NCI-H1105 treated with DMSO at 0.1 percent for 48 hours (cell line): ENCODE measurements at regions not wholly inside any gene's neighbourhood (a gene's known extent, or its start where the extent isn't known, plus 50 kb on each side); places are given as distances from the start of the nearest gene placed in this dataset.
A peak's percentile ranks its signal among the peaks of the same experiment; 100 is the strongest.

Experiments
- DNase-seq: peaks from one replicate; lab custom pipeline; 2025; lab: John Stamatoyannopoulos, UW

- DNase-seq: no peak
These were observed 434.0 kb upstream of the JARID2 start for GRCh38 chr6:14811775-14812428.

- no peak for DNase-seq
These were observed 431.9 kb upstream of the JARID2 start for GRCh38 chr6:14814016-14814415.

GRCh38 chr6:14816116-14816859 lies 429.6 kb upstream of the JARID2 start:
- no peak for DNase-seq

GRCh38 chr6:14817074-14817473 lies 428.8 kb upstream of the JARID2 start:
- no peak for DNase-seq

GRCh38 chr6:14818422-14818884 lies 427.4 kb upstream of the JARID2 start:
- no peak for DNase-seq

- DNase-seq: no peak
These were observed 426.9 kb upstream of the JARID2 start for GRCh38 chr6:14819001-14819400.

- DNase-seq: no peak
These were observed 425.9 kb upstream of the JARID2 start for GRCh38 chr6:14819840-14820420.

GRCh38 chr6:14822012-14822553 lies 423.8 kb upstream of the JARID2 start:
- no peak for DNase-seq

GRCh38 chr6:14822679-14823078 lies 423.2 kb upstream of the JARID2 start:
- DNase-seq: peak; percentile 25

GRCh38 chr6:14824060-14824459 lies 421.8 kb upstream of the JARID2 start:
- DNase-seq: no peak

- peak; percentile 7 for DNase-seq
These were observed 421.2 kb upstream of the JARID2 start for GRCh38 chr6:14824484-14825275.

- DNase-seq: peak; percentile 14
These were observed 419.4 kb upstream of the JARID2 start for GRCh38 chr6:14826456-14826855.

GRCh38 chr6:14827354-14827753 lies 418.5 kb upstream of the JARID2 start:
- no peak for DNase-seq

- no peak for DNase-seq
These were observed 417.7 kb upstream of the JARID2 start for GRCh38 chr6:14828201-14828611.

- no peak for DNase-seq
These were observed 414.8 kb upstream of the JARID2 start for GRCh38 chr6:14831070-14831469.

- DNase-seq: no peak
These were observed 413.9 kb upstream of the JARID2 start for GRCh38 chr6:14831937-14832336.

- DNase-seq: no peak
These were observed 413.4 kb upstream of the JARID2 start for GRCh38 chr6:14832427-14832826.

GRCh38 chr6:14834851-14835530 lies 410.9 kb upstream of the JARID2 start:
- DNase-seq: no peak

- DNase-seq: no peak
These were observed 408.4 kb upstream of the JARID2 start for GRCh38 chr6:14837435-14837834.

- no peak for DNase-seq
These were observed 407.7 kb upstream of the JARID2 start for GRCh38 chr6:14838133-14838583.

GRCh38 chr6:14841901-14842421 lies 403.9 kb upstream of the JARID2 start:
- no peak for DNase-seq
